ENCODE measurements at regions not wholly inside any gene's neighbourhood (a gene's known extent, or its start where the extent isn't known, plus 50 kb on each side); places are given as distances from the start of the nearest gene placed in this dataset.

DNA sequence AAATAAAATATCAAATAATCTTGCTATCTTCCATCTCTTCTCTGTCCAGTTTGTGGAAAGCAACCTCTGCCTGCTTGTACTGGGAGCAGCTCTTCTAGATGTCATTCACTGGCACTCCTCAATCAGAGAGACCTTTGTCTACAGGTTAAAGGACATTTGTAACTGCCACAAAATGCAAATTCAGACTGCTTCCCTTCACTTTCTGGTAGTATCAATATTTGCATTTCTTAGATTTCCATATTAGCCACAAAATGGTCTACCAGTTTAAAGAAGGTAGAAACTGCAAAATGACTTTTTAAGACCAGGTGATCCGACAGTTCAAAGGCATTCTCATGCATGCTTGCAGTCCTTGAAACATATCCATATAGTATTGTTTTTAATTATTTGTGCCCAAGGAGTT lies 51.7 kb upstream of the RCN1 start:
- BruUV-seq (replicated peaks) = no TSS peak
- Mint-ChIP-seq H3K9me3 (ENCODE audit: low read depth, unreplicated experiment) (no peaks in the 10 kb centered on the region), H3K36me3 (ENCODE audit: insufficient read depth, unreplicated experiment) (no peaks in the 10 kb centered on the region), H3K4me3 (ENCODE audit: low read depth, unreplicated experiment) (no peak overlapping the region), H3K27me3 (ENCODE audit: unreplicated experiment) (peaks cover 77% of the 10 kb centered on the region), H3K4me1 (ENCODE audit: low read depth, unreplicated experiment) (no peaks in the 10 kb centered on the region), H3K27ac (ENCODE audit: unreplicated experiment) (no peak overlapping the region)
- intact Hi-C loops (cut with micrococcal nuclease; ENCODE audit: unreplicated experiment) = no loop called here
- CTCF ChIA-PET = no interaction called here
- no peak for DNase-seq
- TF ChIP-seq, protein P1, sequence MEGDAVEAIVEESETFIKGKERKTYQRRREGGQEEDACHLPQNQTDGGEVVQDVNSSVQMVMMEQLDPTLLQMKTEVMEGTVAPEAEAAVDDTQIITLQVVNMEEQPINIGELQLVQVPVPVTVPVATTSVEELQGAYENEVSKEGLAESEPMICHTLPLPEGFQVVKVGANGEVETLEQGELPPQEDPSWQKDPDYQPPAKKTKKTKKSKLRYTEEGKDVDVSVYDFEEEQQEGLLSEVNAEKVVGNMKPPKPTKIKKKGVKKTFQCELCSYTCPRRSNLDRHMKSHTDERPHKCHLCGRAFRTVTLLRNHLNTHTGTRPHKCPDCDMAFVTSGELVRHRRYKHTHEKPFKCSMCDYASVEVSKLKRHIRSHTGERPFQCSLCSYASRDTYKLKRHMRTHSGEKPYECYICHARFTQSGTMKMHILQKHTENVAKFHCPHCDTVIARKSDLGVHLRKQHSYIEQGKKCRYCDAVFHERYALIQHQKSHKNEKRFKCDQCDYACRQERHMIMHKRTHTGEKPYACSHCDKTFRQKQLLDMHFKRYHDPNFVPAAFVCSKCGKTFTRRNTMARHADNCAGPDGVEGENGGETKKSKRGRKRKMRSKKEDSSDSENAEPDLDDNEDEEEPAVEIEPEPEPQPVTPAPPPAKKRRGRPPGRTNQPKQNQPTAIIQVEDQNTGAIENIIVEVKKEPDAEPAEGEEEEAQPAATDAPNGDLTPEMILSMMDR (IDR thresholded peaks at IDR 0.05; ENCODE audit: unreplicated experiment) = no peak

DNA sequence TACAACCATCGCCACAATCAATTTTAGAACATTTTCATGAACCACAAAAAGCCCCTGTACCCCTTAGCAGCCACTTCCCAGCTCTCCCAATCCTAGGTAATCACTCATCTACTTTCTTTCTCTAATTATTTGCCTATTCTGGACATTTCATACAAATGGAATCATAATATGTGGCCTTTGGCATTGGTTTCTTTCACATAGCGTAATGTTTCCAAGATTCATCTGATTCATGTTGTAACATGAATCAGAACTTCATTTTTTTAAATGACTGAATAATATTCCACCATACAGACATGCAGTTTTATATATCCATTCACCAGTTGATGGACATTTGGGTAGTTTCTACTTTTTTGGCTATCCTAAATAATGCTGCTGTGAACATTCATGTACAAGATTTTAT lies 56.2 kb upstream of the RCN1 start:
- intact Hi-C loops (cut with micrococcal nuclease; ENCODE audit: unreplicated experiment) = no loop called here
- H3K36me3 Mint-ChIP-seq (ENCODE audit: insufficient read depth, unreplicated experiment) = no peaks in the 10 kb centered on the region
- no peaks in the 10 kb centered on the region for H3K9me3 Mint-ChIP-seq (ENCODE audit: low read depth, unreplicated experiment)
- H3K4me1 Mint-ChIP-seq (ENCODE audit: low read depth, unreplicated experiment) = no peaks in the 10 kb centered on the region
- TF ChIP-seq, protein P1 (IDR thresholded peaks at IDR 0.05; ENCODE audit: unreplicated experiment) = no peak
- no peak overlapping the region for H3K4me3 Mint-ChIP-seq (ENCODE audit: low read depth, unreplicated experiment)
- no TSS peak for BruUV-seq (replicated peaks)
- no peak overlapping the region for H3K27ac Mint-ChIP-seq (ENCODE audit: unreplicated experiment)
- no peak for DNase-seq
- H3K27me3 Mint-ChIP-seq (ENCODE audit: unreplicated experiment) = peaks cover 90% of the 10 kb centered on the region
- CTCF ChIA-PET = no interaction called here

DNA sequence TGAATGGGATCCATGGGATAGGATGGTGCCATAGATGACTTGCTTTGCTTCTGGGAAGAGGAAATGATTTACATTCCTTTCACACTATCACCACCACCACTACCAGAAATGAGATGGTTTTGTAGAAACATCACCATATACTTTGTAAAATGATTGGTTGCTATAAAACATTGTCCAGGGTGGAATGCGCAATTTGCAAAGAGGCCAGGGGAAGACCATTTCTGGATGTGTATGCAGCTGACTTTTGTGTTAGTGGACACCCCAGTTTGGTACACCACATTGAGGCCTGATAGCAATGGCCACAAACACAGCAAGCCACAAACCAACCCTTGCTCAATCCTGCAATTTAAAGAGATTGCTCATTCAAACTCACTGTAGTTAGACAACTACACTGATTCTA lies 56.7 kb upstream of the RCN1 start:
- Mint-ChIP-seq H3K4me3 (ENCODE audit: low read depth, unreplicated experiment) (no peak overlapping the region), H3K27ac (ENCODE audit: unreplicated experiment) (no peak overlapping the region), H3K4me1 (ENCODE audit: low read depth, unreplicated experiment) (no peaks in the 10 kb centered on the region), H3K36me3 (ENCODE audit: insufficient read depth, unreplicated experiment) (no peaks in the 10 kb centered on the region), H3K9me3 (ENCODE audit: low read depth, unreplicated experiment) (no peaks in the 10 kb centered on the region), H3K27me3 (ENCODE audit: unreplicated experiment) (peaks cover 90% of the 10 kb centered on the region)
- CTCF ChIA-PET = no interaction called here
- intact Hi-C loops (cut with micrococcal nuclease; ENCODE audit: unreplicated experiment) = no loop called here
- DNase-seq = no peak
- TF ChIP-seq, protein P1 (IDR thresholded peaks at IDR 0.05; ENCODE audit: unreplicated experiment) = no peak
- no TSS peak for BruUV-seq (replicated peaks)

DNA sequence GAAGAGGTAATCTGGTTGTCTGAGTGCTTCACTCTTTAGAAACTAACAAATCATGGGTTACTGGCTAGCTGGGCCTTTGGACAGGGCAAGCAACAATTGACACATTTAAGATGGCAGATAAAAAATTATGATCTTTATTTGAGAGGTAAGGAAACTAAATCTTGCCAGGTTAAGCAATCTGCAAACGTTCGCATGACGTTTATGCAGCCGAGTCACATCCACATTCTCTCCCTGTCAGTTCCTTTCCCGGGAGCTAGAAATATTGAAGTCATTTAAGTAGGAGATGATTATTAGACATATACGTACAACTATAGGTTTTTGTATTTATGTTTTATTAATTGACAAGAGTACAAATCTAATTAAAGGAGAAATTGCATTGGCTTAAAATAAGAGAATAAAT lies 57.4 kb upstream of the RCN1 start:
- intact Hi-C loops (cut with micrococcal nuclease; ENCODE audit: unreplicated experiment) = no loop called here
- CTCF ChIA-PET = no interaction called here
- Mint-ChIP-seq H3K27me3 (ENCODE audit: unreplicated experiment) (peaks cover 90% of the 10 kb centered on the region), H3K4me3 (ENCODE audit: low read depth, unreplicated experiment) (no peak overlapping the region), H3K27ac (ENCODE audit: unreplicated experiment) (no peak overlapping the region), H3K36me3 (ENCODE audit: insufficient read depth, unreplicated experiment) (no peaks in the 10 kb centered on the region), H3K9me3 (ENCODE audit: low read depth, unreplicated experiment) (no peaks in the 10 kb centered on the region), H3K4me1 (ENCODE audit: low read depth, unreplicated experiment) (no peaks in the 10 kb centered on the region)
- DNase-seq = no peak
- TF ChIP-seq, protein P1 (IDR thresholded peaks at IDR 0.05; ENCODE audit: unreplicated experiment) = no peak
- BruUV-seq (replicated peaks) = no TSS peak

DNA sequence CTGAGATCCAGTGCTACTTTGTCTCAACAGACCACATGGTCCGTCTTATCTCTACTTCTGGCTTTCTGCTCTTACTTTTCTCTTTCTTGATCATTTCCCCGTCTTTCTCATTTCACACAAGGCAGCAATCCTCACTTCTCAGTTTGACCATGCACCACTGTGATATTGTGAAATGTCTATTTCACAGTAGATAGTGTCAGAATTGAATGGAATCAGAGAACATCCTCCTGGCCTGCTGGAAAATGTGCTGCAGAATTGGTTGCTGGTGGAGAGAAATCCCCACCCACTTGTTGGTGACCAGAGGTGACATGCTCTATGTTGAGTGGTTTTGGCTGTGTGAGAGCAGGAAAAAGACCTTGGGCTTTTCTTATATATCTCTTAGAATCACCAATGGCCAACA lies 57.8 kb upstream of the RCN1 start:
- no peaks in the 10 kb centered on the region for H3K36me3 Mint-ChIP-seq (ENCODE audit: insufficient read depth, unreplicated experiment)
- CTCF ChIA-PET = no interaction called here
- intact Hi-C loops (cut with micrococcal nuclease; ENCODE audit: unreplicated experiment) = no loop called here
- DNase-seq = no peak
- no peak overlapping the region for H3K4me3 Mint-ChIP-seq (ENCODE audit: low read depth, unreplicated experiment)
- no peaks in the 10 kb centered on the region for H3K9me3 Mint-ChIP-seq (ENCODE audit: low read depth, unreplicated experiment)
- no TSS peak for BruUV-seq (replicated peaks)
- H3K27me3 Mint-ChIP-seq (ENCODE audit: unreplicated experiment) = peaks cover 90% of the 10 kb centered on the region
- TF ChIP-seq, protein P1 (IDR thresholded peaks at IDR 0.05; ENCODE audit: unreplicated experiment) = no peak
- no peaks in the 10 kb centered on the region for H3K4me1 Mint-ChIP-seq (ENCODE audit: low read depth, unreplicated experiment)
- H3K27ac Mint-ChIP-seq (ENCODE audit: unreplicated experiment) = no peak overlapping the region
